ENCODE measurements at regions not wholly inside any gene's neighbourhood (a gene's known extent, or its start where the extent isn't known, plus 50 kb on each side); places are given as distances from the start of the nearest gene placed in this dataset.

DNA sequence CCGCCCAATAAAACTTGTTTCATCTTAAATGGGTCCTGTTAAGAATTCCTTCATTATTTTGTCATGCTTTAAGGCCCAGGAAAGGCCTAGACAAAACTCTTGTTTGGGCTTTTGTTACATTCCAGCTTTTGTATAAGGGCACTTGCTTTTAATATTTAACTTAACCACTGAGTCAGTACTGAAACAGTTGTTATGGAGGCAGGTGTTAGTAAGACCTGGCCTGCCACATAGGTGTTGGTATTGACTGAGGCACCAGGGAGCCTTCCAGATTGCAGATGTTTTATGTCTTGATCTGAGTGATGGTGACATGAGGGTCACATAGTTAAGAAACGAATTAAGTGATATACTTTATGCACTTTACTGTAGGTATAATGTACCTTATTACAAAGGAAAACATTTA lies 274.9 kb upstream of the TGFBR2 start:
- no peak for TF ChIP-seq POLR2A (IDR thresholded peaks at IDR 0.05; ENCODE audit: low read length)
- no peak for TF ChIP-seq GATA1 (IDR thresholded peaks at IDR 0.05; ENCODE audit: low read depth, low read length)
